Caco-2 (cell line): ENCODE measurements at regions not wholly inside any gene's neighbourhood (a gene's known extent, or its start where the extent isn't known, plus 50 kb on each side); places are given as distances from the start of the nearest gene placed in this dataset.

Experiments used
- BruUV-seq: library from RNA; stranded (reverse); fragments of 400-500 nt; replicated peaks from 2 replicates; lab custom pipeline; 2021; lab: Mats Ljungman, UMichigan
- CTCF ChIA-PET: fragments of 300-600 bp; sonication (Branson Sonifier 250); formaldehyde crosslinking; loops from one replicate; lab custom pipeline; 2022; ENCODE audit warnings: antibody characterized with exemption; lab: Charles Lee
- POLR2A ChIA-PET: fragments of 300-600 bp; sonication (Branson Sonifier 250); formaldehyde crosslinking; loops from one replicate; lab custom pipeline; 2022; ENCODE audit warnings: antibody characterized with exemption; lab: Charles Lee
- DNase-seq, 2 experiments: peaks; one replicate each; pipeline versions ENCODE4 v3.0.0 to v3.0.0-alpha.2; 2020 to 2022
- H3K27me3 ChIP-seq: replicated peaks from 2 replicates; pipeline ENCODE4 v1.6.0; 2011; ENCODE audit warnings: low read length; ENCODE audit not compliant: control insufficient read depth, insufficient read depth
- H3K36me3 ChIP-seq: 2 replicates; pipeline ENCODE4 v1.5.1; 2011; ENCODE audit warnings: low read length; ENCODE audit not compliant: control insufficient read depth, insufficient read depth
- H3K4me1 ChIP-seq: fragments of 250-450 bp; sonication (Bioruptor Pico); 2 replicates; pipeline ENCODE4 v1.5.1; 2020; ENCODE audit warnings: mild to moderate bottlenecking
- H3K4me3 ChIP-seq: 2 replicates; pipeline ENCODE4 v1.5.1; 2011; ENCODE audit warnings: low read depth, mild to moderate bottlenecking, control low read depth, low read length
- H3K9me3 ChIP-seq: fragments of 250-450 bp; sonication (Bioruptor Pico); 2 replicates; pipeline ENCODE4 v1.5.1; 2020; ENCODE audit warnings: mild to moderate bottlenecking, moderate library complexity
- H3K27ac Mint-ChIP-seq: one replicate; pipeline ENCODE4 v1.8.0; 2022; ENCODE audit warnings: mixed read lengths; ENCODE audit not compliant: unreplicated experiment
- H3K27me3 Mint-ChIP-seq: one replicate; pipeline ENCODE4 v1.8.0; 2022; ENCODE audit warnings: mixed read lengths; ENCODE audit not compliant: insufficient read depth, unreplicated experiment
- H3K36me3 Mint-ChIP-seq: one replicate; pipeline ENCODE4 v1.8.0; 2022; ENCODE audit warnings: mild to moderate bottlenecking, mixed read lengths; ENCODE audit not compliant: insufficient read depth, unreplicated experiment
- H3K4me1 Mint-ChIP-seq: one replicate; pipeline ENCODE4 v1.8.0; 2022; ENCODE audit warnings: low read depth, mixed read lengths; ENCODE audit not compliant: unreplicated experiment
- H3K4me3 Mint-ChIP-seq: one replicate; pipeline ENCODE4 v1.8.0; 2022; ENCODE audit warnings: mild to moderate bottlenecking, moderate library complexity, mixed read lengths; ENCODE audit not compliant: unreplicated experiment
- H3K9me3 Mint-ChIP-seq: one replicate; pipeline ENCODE4 v1.8.0; 2022; ENCODE audit warnings: mixed read lengths; ENCODE audit not compliant: unreplicated experiment
- CTCF ChIP-seq, 2 experiments: fragments of 200-600 bp in 1 of 2; IDR thresholded peaks; 1 replicate in 1 of 2; 2 replicates in 1 of 2; pipeline versions ENCODE4 v1.5.1 to v1.8.0; 2011 to 2022; ENCODE audit warnings: antibody characterized with exemption in 1 of 2, control low read depth in 1 of 2, inconsistent platforms in 1 of 2, low read depth in 1 of 2, low read length in 1 of 2, mild to moderate bottlenecking in 1 of 2, moderate library complexity in 1 of 2; ENCODE audit not compliant: insufficient read depth in 1 of 2, severe bottlenecking in 1 of 2, unreplicated experiment in 1 of 2
- intact Hi-C: fragments of 100-400 bp; cut with micrococcal nuclease; formaldehyde crosslinking; loops from one replicate; pipeline ENCODE4 v1.10.0; 2022; ENCODE audit not compliant: unreplicated experiment

- no peak overlapping the region for H3K27ac Mint-ChIP-seq
- H3K4me3 Mint-ChIP-seq = no peak overlapping the region
- POLR2A ChIA-PET = no interaction called here
- BruUV-seq = no TSS peak
- no peaks in the 10 kb centered on the region for H3K9me3 Mint-ChIP-seq
- Histone ChIP-seq H3K36me3 (no peaks in the 10 kb centered on the region), H3K27me3 (peaks cover 2% of the 10 kb centered on the region; the same call in 1 of the 2 replicates), H3K4me1 (peaks cover 6% of the 10 kb centered on the region; the same call in 1 of the 2 replicates), H3K9me3 (no peaks in the 10 kb centered on the region), H3K4me3 (no peak overlapping the region)
- no peaks in the 10 kb centered on the region for H3K36me3 Mint-ChIP-seq
- TF ChIP-seq CTCF (IDR thresholded peaks at IDR 0.05; ENCODE audit: insufficient read depth in 1 of 2, low read depth in 1 of 2, low read length in 1 of 2, severe bottlenecking in 1 of 2, unreplicated experiment in 1 of 2) = no peak
- no peak for DNase-seq
- peaks cover 28% of the 10 kb centered on the region for H3K27me3 Mint-ChIP-seq
- CTCF ChIA-PET = no interaction called here
- intact Hi-C loops = no loop called here
- H3K4me1 Mint-ChIP-seq = peaks cover 12% of the 10 kb centered on the region
These were observed 135.3 kb downstream of the UTP18 start for GRCh38 chr17:51395621-51396020.

- intact Hi-C loops = no loop called here
- Histone ChIP-seq H3K4me1 (no peaks in the 10 kb centered on the region), H3K36me3 (no peaks in the 10 kb centered on the region), H3K4me3 (no peak overlapping the region), H3K27me3 (peaks cover 2% of the 10 kb centered on the region; the same call in 1 of the 2 replicates), H3K9me3 (no peaks in the 10 kb centered on the region)
- Mint-ChIP-seq H3K36me3 (no peaks in the 10 kb centered on the region), H3K4me3 (no peak overlapping the region), H3K4me1 (peaks cover under 1% of the 10 kb centered on the region), H3K27me3 (peaks cover 35% of the 10 kb centered on the region), H3K9me3 (no peaks in the 10 kb centered on the region), H3K27ac (no peak overlapping the region)
- CTCF ChIA-PET = no interaction called here
- BruUV-seq = no TSS peak
- DNase-seq = no peak
- POLR2A ChIA-PET = no interaction called here
- TF ChIP-seq CTCF (IDR thresholded peaks at IDR 0.05; ENCODE audit: insufficient read depth in 1 of 2, low read depth in 1 of 2, low read length in 1 of 2, severe bottlenecking in 1 of 2, unreplicated experiment in 1 of 2) = no peak
These were observed 137.2 kb downstream of the UTP18 start for GRCh38 chr17:51397361-51398127.

- peaks cover 2% of the 10 kb centered on the region; the same call in 1 of the 2 replicates for H3K27me3 ChIP-seq
- no peaks in the 10 kb centered on the region for H3K36me3 ChIP-seq
- TF ChIP-seq CTCF (IDR thresholded peaks at IDR 0.05; ENCODE audit: insufficient read depth in 1 of 2, low read depth in 1 of 2, low read length in 1 of 2, severe bottlenecking in 1 of 2, unreplicated experiment in 1 of 2) = no peak
- no TSS peak for BruUV-seq
- DNase-seq = no peak
- Mint-ChIP-seq H3K27ac (no peak overlapping the region), H3K4me1 (no peaks in the 10 kb centered on the region), H3K36me3 (no peaks in the 10 kb centered on the region), H3K27me3 (peaks cover 34% of the 10 kb centered on the region), H3K9me3 (no peaks in the 10 kb centered on the region), H3K4me3 (no peak overlapping the region)
- no peak overlapping the region for H3K4me3 ChIP-seq
- intact Hi-C loops = no loop called here
- no peaks in the 10 kb centered on the region for H3K9me3 ChIP-seq
- CTCF ChIA-PET = no interaction called here
- H3K4me1 ChIP-seq = no peaks in the 10 kb centered on the region
- POLR2A ChIA-PET = no interaction called here
These were observed 137.8 kb downstream of the UTP18 start for GRCh38 chr17:51398128-51398525.
